Pancreas (tissue), 10 donors: ENCODE measurements at regions not wholly inside any gene's neighbourhood (a gene's known extent, or its start where the extent isn't known, plus 50 kb on each side); places are given as distances from the start of the nearest gene placed in this dataset.
"Not testable (repeated sequence)": the region's sequence is repeated elsewhere in the genome, so short reads cannot be mapped to it uniquely, and the experiment has no call there.

Source experiments
- ATAC-seq, 4 donors: fragments of 200-7000 bp; cut with Tn5 transposase; one replicate each; pipeline versions ENCODE4 v1.8.0 to v1.9.1; 2020; ENCODE audit warnings: mild to moderate bottlenecking in 4 of 4, moderate library complexity in 4 of 4
- DNase-seq, 6 donors: peaks; one replicate each; pipeline ENCODE4 v3.0.0-alpha.2; 2020
- FAIRE-seq: peaks from 2 replicates; lab custom pipeline; 2012; peaks lifted over from hg19 to GRCh38; lab: Jason Lieb, UNC
- H3K27ac ChIP-seq, 4 donors: fragments of 200-600 bp; sonication (generic); 1 replicate in 3 of 4; 2 replicates in 1 of 4; pipeline versions ENCODE4 v1.5.0 to v1.8.0; 2020
- H3K27me3 ChIP-seq, 4 donors: fragments of 200-600 bp; one replicate each; pipeline ENCODE4 v1.8.0; 2021
- H3K36me3 ChIP-seq, 3 donors: fragments of 200-600 bp; sonication (generic) in 1 of 3; one replicate each; pipeline versions ENCODE4 v1.5.0 to v1.8.0; 2020 to 2021
- H3K4me1 ChIP-seq, 3 donors: fragments of 200-600 bp; one replicate each; pipeline ENCODE4 v1.8.0; 2021
- H3K4me3 ChIP-seq, 4 donors: fragments of 200-600 bp; sonication (generic) in 2 of 4; one replicate each; pipeline versions ENCODE4 v1.5.0 to v1.8.0; 2020 to 2021
- H3K9me3 ChIP-seq, 4 donors: fragments of 200-600 bp; one replicate each; pipeline ENCODE4 v1.8.0; 2021
- CTCF ChIP-seq, 4 donors: fragments of 200-600 bp; sonication (generic) in 3 of 4; IDR thresholded peaks; one replicate each; pipeline versions ENCODE4 v1.5.0 to v1.8.0; 2021; ENCODE audit warnings: antibody characterized with exemption in 4 of 4
- WGBS, 2 donors: extraction: QIAGEN DNeasy Blood & Tissue Kit; methylation state at CpG; one replicate each; pipeline ENCODE4 v1.1.7; 2013; 5-methylcytosine and 5-hydroxymethylcytosine counted together
- intact Hi-C, 3 donors: fragments of 100-400 bp; cut with DNase I; formaldehyde crosslinking; loops; one replicate each; pipeline versions ENCODE4 v1.11.1 to v1.14.2; 2022
- donor health status: healthy with polysubstance abuse.
- donor health status: DM: no; HTN: no; CAD: no; lungs with moderate emphysema.
- donor health status: DM: no; HTN: no; CAD: no.
- donor health status: control.
- donor health status: control.
- donor health status: Bipolar disorder and iron deficiency.
- donor health status: DM: yes; HTN: yes; CAD: no.
- donor health status: DM: no; HTN: no; CAD: no.
- donor health status: DM: no; HTN: no; CAD: no.
- donor health status: DM: yes; HTN: yes; CAD: no.

GRCh38 chr6:113248532-113248931 is 608.6 kb upstream of the MARCKS start:
- no peak overlapping the region for H3K27ac ChIP-seq
- H3K4me3 ChIP-seq: no peak overlapping the region
- H3K27me3 ChIP-seq: no peaks in the 10 kb centered on the region
- H3K36me3 ChIP-seq: no peaks in the 10 kb centered on the region
- no peaks in the 10 kb centered on the region for H3K4me1 ChIP-seq
- intact Hi-C loops: no loop called here
- ATAC-seq: no peak
- 62 to 70% methylated on average over 2 of the region's 2 CpGs for WGBS, 2 donors
- TF ChIP-seq CTCF (IDR thresholded peaks at IDR 0.05): no peak
- FAIRE-seq: no peak
- H3K9me3 ChIP-seq: no peaks in the 10 kb centered on the region
- peak in 1 of 6 donors; percentile 57 for DNase-seq

GRCh38 chr6:113254194-113254593 is 603.0 kb upstream of the MARCKS start:
- intact Hi-C loops, H3K36me3 ChIP-seq, ATAC-seq, H3K27me3 ChIP-seq, H3K4me3 ChIP-seq, H3K9me3 ChIP-seq, H3K27ac ChIP-seq, FAIRE-seq, H3K4me1 ChIP-seq, DNase-seq: not testable (repeated sequence)

GRCh38 chr6:113258771-113259170 is 598.4 kb upstream of the MARCKS start:
- no peaks in the 10 kb centered on the region for H3K9me3 ChIP-seq
- no peak overlapping the region for H3K4me3 ChIP-seq
- H3K4me1 ChIP-seq: no peaks in the 10 kb centered on the region
- no peak for ATAC-seq
- 16 to 20% methylated on average over 1 of the region's 1 CpG for WGBS, 2 donors
- intact Hi-C loops: no loop called here
- H3K36me3 ChIP-seq: no peaks in the 10 kb centered on the region
- FAIRE-seq: no peak
- no peak overlapping the region for H3K27ac ChIP-seq
- no peaks in the 10 kb centered on the region for H3K27me3 ChIP-seq
- no peak for DNase-seq
- TF ChIP-seq CTCF (IDR thresholded peaks at IDR 0.05): no peak

GRCh38 chr6:113271437-113271836 is 585.7 kb upstream of the MARCKS start:
- intact Hi-C loops: no loop called here
- Histone ChIP-seq H3K4me1 (no peaks in the 10 kb centered on the region), H3K4me3 (no peak overlapping the region), H3K9me3 (no peaks in the 10 kb centered on the region), H3K27ac (no peak overlapping the region), H3K36me3 (no peaks in the 10 kb centered on the region), H3K27me3 (no peaks in the 10 kb centered on the region)
- no peak for TF ChIP-seq CTCF (IDR thresholded peaks at IDR 0.05)
- DNase-seq: no peak
- FAIRE-seq: no peak
- ATAC-seq: no peak

GRCh38 chr6:113276601-113277000 is 580.5 kb upstream of the MARCKS start:
- H3K27me3 ChIP-seq: no peaks in the 10 kb centered on the region
- FAIRE-seq (no peak), DNase-seq (no peak), ATAC-seq (no peak)
- H3K9me3 ChIP-seq: no peaks in the 10 kb centered on the region
- H3K36me3 ChIP-seq: no peaks in the 10 kb centered on the region
- intact Hi-C loops: no loop called here
- H3K4me3 ChIP-seq: no peak overlapping the region
- TF ChIP-seq CTCF (IDR thresholded peaks at IDR 0.05): no peak
- no peak overlapping the region for H3K27ac ChIP-seq
- H3K4me1 ChIP-seq: no peaks in the 10 kb centered on the region
- 65 to 67% methylated on average over 2 of the region's 2 CpGs for WGBS, 2 donors

GRCh38 chr6:113277111-113277510 is 580.0 kb upstream of the MARCKS start:
- Histone ChIP-seq H3K4me1 (no peaks in the 10 kb centered on the region), H3K4me3 (no peak overlapping the region), H3K36me3 (no peaks in the 10 kb centered on the region), H3K27ac (no peak overlapping the region), H3K9me3 (no peaks in the 10 kb centered on the region), H3K27me3 (no peaks in the 10 kb centered on the region)
- ATAC-seq: no peak
- no peak for TF ChIP-seq CTCF (IDR thresholded peaks at IDR 0.05)
- no peak for FAIRE-seq
- intact Hi-C loops: no loop called here
- WGBS, 2 donors: 91 to 97% methylated on average over 1 of the region's 1 CpG
- no peak for DNase-seq
